BLaER1 treated with 17β-estradiol and CSF1 and Interleukin-3, amounts not matched to agents 10 nM and 100 nM (cell line): ENCODE measurements at regions not wholly inside any gene's neighbourhood (a gene's known extent, or its start where the extent isn't known, plus 50 kb on each side); places are given as distances from the start of the nearest gene placed in this dataset.

Experiments used
- H3K27ac ChIP-seq, 11 experiments: shearing (Covaris generic); formaldehyde crosslinking; 2 replicates each; pipeline ENCODE4 v1.8.1; 2022
- H3K27me3 ChIP-seq, 11 experiments: shearing (Covaris generic); formaldehyde crosslinking; 2 replicates each; pipeline ENCODE4 v1.8.1; 2022
- H3K36me3 ChIP-seq, 11 experiments: shearing (Covaris generic); formaldehyde crosslinking; 2 replicates each; pipeline ENCODE4 v1.8.1; 2022
- H3K4me1 ChIP-seq, 10 experiments: shearing (Covaris generic); formaldehyde crosslinking; 2 replicates each; pipeline ENCODE4 v1.8.1; 2022
- H3K4me2 ChIP-seq, 11 experiments: shearing (Covaris generic); formaldehyde crosslinking; 2 replicates each; pipeline ENCODE4 v1.8.1; 2022
- H3K4me3 ChIP-seq, 10 experiments: shearing (Covaris generic); formaldehyde crosslinking; 2 replicates each; pipeline ENCODE4 v1.8.1; 2022
- H3K9ac ChIP-seq, 11 experiments: shearing (Covaris generic); formaldehyde crosslinking; 2 replicates each; pipeline ENCODE4 v1.8.1; 2022
- H3K9me3 ChIP-seq, 11 experiments: shearing (Covaris generic); formaldehyde crosslinking; replicated peaks in 1 of 11; 2 replicates each; pipeline ENCODE4 v1.8.1; 2022
- H4K20me1 ChIP-seq, 11 experiments: shearing (Covaris generic); formaldehyde crosslinking; 2 replicates each; pipeline ENCODE4 v1.8.1; 2022
- Cebpa-rat ChIP-seq, 11 experiments: shearing (Covaris generic); IDR thresholded peaks; 2 replicates each; pipeline ENCODE4 v1.8.1; 2022

- Histone ChIP-seq H3K27me3 (no peaks in the 10 kb centered on the region), H3K9ac (no peak overlapping the region), H3K4me3 (no peak overlapping the region), H3K27ac (no peak overlapping the region), H3K9me3 (peaks cover 22 to 44% (median 34%) of the 10 kb centered on the region in 11 experiments), H3K4me1 (peaks cover 0 to 9% (median 5%) of the 10 kb centered on the region in 10 experiments; a peak in 5 of 20 replicates), H3K4me2 (no peak overlapping the region), H3K36me3 (no peaks in the 10 kb centered on the region), H4K20me1 (no peaks in the 10 kb centered on the region)
- no peak for TF ChIP-seq Cebpa-rat (IDR thresholded peaks at IDR 0.05)
Observed at GRCh38 chr2:234874347-234875046, 77.3 kb upstream of the SH3BP4 start.

GRCh38 chr2:234873828-234874173 is 78.0 kb upstream of the SH3BP4 start:
- no peak for TF ChIP-seq Cebpa-rat (IDR thresholded peaks at IDR 0.05)
- Histone ChIP-seq H3K9me3 (peaks cover 20 to 41% (median 34%) of the 10 kb centered on the region in 11 experiments), H4K20me1 (no peaks in the 10 kb centered on the region), H3K36me3 (no peaks in the 10 kb centered on the region), H3K27me3 (no peaks in the 10 kb centered on the region), H3K27ac (no peak overlapping the region), H3K4me1 (peaks cover 0 to 9% (median 5%) of the 10 kb centered on the region in 10 experiments; a peak in 5 of 20 replicates), H3K4me3 (no peak overlapping the region), H3K9ac (no peak overlapping the region), H3K4me2 (no peak overlapping the region)

GRCh38 chr2:234873103-234873827 is 78.6 kb upstream of the SH3BP4 start:
- Histone ChIP-seq H3K4me2 (no peak overlapping the region), H3K4me1 (peaks cover 0 to 9% (median 5%) of the 10 kb centered on the region in 10 experiments; a peak in 5 of 20 replicates), H3K9ac (no peak overlapping the region), H3K9me3 (peaks cover 17 to 36% (median 34%) of the 10 kb centered on the region in 11 experiments), H3K27ac (no peak overlapping the region), H3K36me3 (no peaks in the 10 kb centered on the region), H3K27me3 (no peaks in the 10 kb centered on the region), H4K20me1 (no peaks in the 10 kb centered on the region), H3K4me3 (no peak overlapping the region)
- TF ChIP-seq Cebpa-rat (IDR thresholded peaks at IDR 0.05): no peak

GRCh38 chr2:234869969-234870368 is 81.8 kb upstream of the SH3BP4 start:
- H3K27me3 ChIP-seq: no peaks in the 10 kb centered on the region
- H3K9ac ChIP-seq: no peak overlapping the region
- H3K9me3 ChIP-seq: peaks cover 36 to 48% (median 44%) of the 10 kb centered on the region in 11 experiments
- H3K36me3 ChIP-seq: no peaks in the 10 kb centered on the region
- no peak overlapping the region for H3K4me2 ChIP-seq
- H4K20me1 ChIP-seq: no peaks in the 10 kb centered on the region
- H3K4me3 ChIP-seq: no peak overlapping the region
- no peak for TF ChIP-seq Cebpa-rat (IDR thresholded peaks at IDR 0.05)
- H3K4me1 ChIP-seq: no peaks in the 10 kb centered on the region
- no peak overlapping the region for H3K27ac ChIP-seq

GRCh38 chr2:234869164-234869563 is 82.7 kb upstream of the SH3BP4 start:
- H3K4me1 ChIP-seq: no peaks in the 10 kb centered on the region
- H3K27ac ChIP-seq: no peak overlapping the region
- H3K36me3 ChIP-seq: no peaks in the 10 kb centered on the region
- no peak overlapping the region for H3K4me3 ChIP-seq
- H3K9me3 ChIP-seq: peaks cover 36 to 53% (median 46%) of the 10 kb centered on the region in 11 experiments
- no peak overlapping the region for H3K4me2 ChIP-seq
- no peaks in the 10 kb centered on the region for H3K27me3 ChIP-seq
- TF ChIP-seq Cebpa-rat (IDR thresholded peaks at IDR 0.05): no peak
- no peaks in the 10 kb centered on the region for H4K20me1 ChIP-seq
- H3K9ac ChIP-seq: no peak overlapping the region

GRCh38 chr2:234867882-234868285 is 83.9 kb upstream of the SH3BP4 start:
- Histone ChIP-seq H3K4me1 (no peaks in the 10 kb centered on the region), H3K36me3 (no peaks in the 10 kb centered on the region), H3K27me3 (no peaks in the 10 kb centered on the region), H3K9ac (no peak overlapping the region), H3K4me3 (no peak overlapping the region), H3K9me3 (peaks cover 26 to 43% (median 37%) of the 10 kb centered on the region in 11 experiments), H4K20me1 (no peaks in the 10 kb centered on the region), H3K4me2 (no peak overlapping the region), H3K27ac (no peak overlapping the region)
- no peak for TF ChIP-seq Cebpa-rat (IDR thresholded peaks at IDR 0.05)

- TF ChIP-seq Cebpa-rat (IDR thresholded peaks at IDR 0.05): no peak
- Histone ChIP-seq H4K20me1 (no peaks in the 10 kb centered on the region), H3K9ac (no peak overlapping the region), H3K36me3 (no peaks in the 10 kb centered on the region), H3K4me2 (no peak overlapping the region), H3K27ac (no peak overlapping the region), H3K4me1 (no peaks in the 10 kb centered on the region), H3K27me3 (no peaks in the 10 kb centered on the region), H3K9me3 (peaks cover 24 to 39% (median 33%) of the 10 kb centered on the region in 11 experiments), H3K4me3 (no peak overlapping the region)
Observed at GRCh38 chr2:234865586-234865985, 86.2 kb upstream of the SH3BP4 start.

- Histone ChIP-seq H3K4me2 (no peak overlapping the region), H3K36me3 (no peaks in the 10 kb centered on the region), H3K9ac (no peak overlapping the region), H3K9me3 (peaks cover 24 to 39% (median 33%) of the 10 kb centered on the region in 11 experiments), H3K4me1 (no peaks in the 10 kb centered on the region), H3K27me3 (no peaks in the 10 kb centered on the region), H3K4me3 (no peak overlapping the region), H4K20me1 (no peaks in the 10 kb centered on the region), H3K27ac (no peak overlapping the region)
- TF ChIP-seq Cebpa-rat (IDR thresholded peaks at IDR 0.05): no peak
Observed at GRCh38 chr2:234865040-234865439, 86.8 kb upstream of the SH3BP4 start.

- Histone ChIP-seq H3K4me2 (no peak overlapping the region), H3K9ac (no peak overlapping the region), H3K9me3 (peaks cover 24 to 39% (median 33%) of the 10 kb centered on the region in 11 experiments), H3K4me1 (no peaks in the 10 kb centered on the region), H3K27me3 (no peaks in the 10 kb centered on the region), H4K20me1 (no peaks in the 10 kb centered on the region), H3K4me3 (no peak overlapping the region), H3K36me3 (no peaks in the 10 kb centered on the region), H3K27ac (no peak overlapping the region)
- TF ChIP-seq Cebpa-rat (IDR thresholded peaks at IDR 0.05): no peak
Observed at GRCh38 chr2:234864506-234864905, 87.3 kb upstream of the SH3BP4 start.
